BLaER1 (cell line): ENCODE measurements at regions not wholly inside any gene's neighbourhood (a gene's known extent, or its start where the extent isn't known, plus 50 kb on each side); places are given as distances from the start of the nearest gene placed in this dataset.
"Not testable (repeated sequence)": the region's sequence is repeated elsewhere in the genome, so short reads cannot be mapped to it uniquely, and the experiment has no call there.

ENCODE experiments used
- H3K27ac ChIP-seq: shearing (Covaris generic); formaldehyde crosslinking; 2 replicates; pipeline ENCODE4 v1.8.1; 2022
- H3K27me3 ChIP-seq: shearing (Covaris generic); formaldehyde crosslinking; 2 replicates; pipeline ENCODE4 v1.8.1; 2022
- H3K36me3 ChIP-seq: shearing (Covaris generic); formaldehyde crosslinking; 2 replicates; pipeline ENCODE4 v1.8.1; 2022
- H3K4me1 ChIP-seq: shearing (Covaris generic); formaldehyde crosslinking; 2 replicates; pipeline ENCODE4 v1.8.1; 2022
- H3K4me2 ChIP-seq: shearing (Covaris generic); formaldehyde crosslinking; 2 replicates; pipeline ENCODE4 v1.8.1; 2022
- H3K4me3 ChIP-seq: shearing (Covaris generic); formaldehyde crosslinking; 2 replicates; pipeline ENCODE4 v1.8.1; 2022
- H3K9ac ChIP-seq: shearing (Covaris generic); formaldehyde crosslinking; 2 replicates; pipeline ENCODE4 v1.8.1; 2022
- H3K9me3 ChIP-seq: shearing (Covaris generic); formaldehyde crosslinking; 2 replicates; pipeline ENCODE4 v1.8.1; 2022
- H4K20me1 ChIP-seq: shearing (Covaris generic); formaldehyde crosslinking; 2 replicates; pipeline ENCODE4 v1.8.1; 2022
- Cebpa-rat ChIP-seq: shearing (Covaris generic); IDR thresholded peaks from 2 replicates; pipeline ENCODE4 v1.8.1; 2022

DNA sequence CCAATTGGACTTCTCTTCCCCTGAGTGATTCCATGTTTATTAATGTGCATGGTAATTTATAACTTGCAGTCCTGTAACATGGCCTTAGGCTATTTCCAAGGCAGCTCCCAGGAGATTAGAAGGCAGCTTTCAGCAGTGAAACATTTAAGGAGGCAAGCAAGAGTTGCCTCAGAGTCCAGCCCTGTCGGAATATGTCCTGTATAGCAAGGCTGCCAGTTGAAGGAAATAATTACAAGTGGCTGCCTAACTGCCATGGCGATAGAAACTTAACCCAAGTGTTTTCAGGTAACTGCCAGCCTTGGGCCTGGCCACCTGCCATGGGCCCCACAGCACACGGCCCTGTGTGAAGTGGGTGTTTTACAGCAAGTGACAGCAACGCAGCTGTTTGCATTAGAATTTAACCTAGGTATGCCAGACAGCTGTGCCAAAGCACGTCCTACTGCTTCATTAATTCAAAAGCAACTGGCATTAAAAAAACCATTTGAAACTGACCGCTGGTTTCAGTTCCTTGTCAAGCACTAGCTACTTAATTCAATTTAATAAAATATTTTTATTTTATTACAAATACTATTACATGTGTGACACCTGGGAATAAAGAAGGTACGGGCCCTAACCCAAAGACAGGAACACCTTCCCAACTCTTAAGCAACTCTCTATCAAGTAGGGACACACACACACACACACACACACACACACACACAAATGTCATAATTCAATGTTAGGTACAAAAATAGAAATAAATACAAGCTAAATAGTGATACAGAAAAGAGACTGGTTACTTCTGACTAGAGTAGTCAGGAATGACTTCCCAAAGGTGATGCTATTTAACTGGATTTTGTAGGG is 151.8 kb upstream of the HEY2 start:
- no peak for TF ChIP-seq Cebpa-rat
- H3K9me3 ChIP-seq: no peaks in the 10 kb centered on the region
- no peaks in the 10 kb centered on the region for H3K36me3 ChIP-seq
- no peak overlapping the region for H3K9ac ChIP-seq
- no peaks in the 10 kb centered on the region for H4K20me1 ChIP-seq
- H3K4me3 ChIP-seq: no peak overlapping the region
- H3K4me1 ChIP-seq: no peaks in the 10 kb centered on the region
- no peak overlapping the region for H3K4me2 ChIP-seq
- H3K27ac ChIP-seq: no peak overlapping the region
- no peaks in the 10 kb centered on the region for H3K27me3 ChIP-seq

DNA sequence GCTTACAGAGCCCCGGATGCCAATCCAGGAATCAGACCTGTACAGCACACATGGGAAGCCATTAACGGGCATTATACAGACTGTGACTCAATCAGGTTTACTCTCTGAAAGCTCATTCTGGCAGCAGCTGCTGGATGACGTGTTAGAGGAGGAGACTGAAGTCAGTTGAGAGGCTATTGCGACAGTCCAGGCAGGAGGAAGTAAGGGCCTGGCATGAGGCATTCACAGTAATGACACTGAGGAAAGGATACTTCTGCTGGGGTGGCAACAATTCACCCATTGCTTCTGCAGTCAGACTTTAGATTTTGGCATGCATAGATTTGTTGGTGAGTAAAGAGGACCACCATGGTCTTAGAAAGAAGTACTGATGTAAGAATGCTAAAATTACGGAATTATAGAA is 151.0 kb upstream of the HEY2 start:
- Histone ChIP-seq H3K4me2 (no peak overlapping the region), H3K4me3 (no peak overlapping the region)

DNA sequence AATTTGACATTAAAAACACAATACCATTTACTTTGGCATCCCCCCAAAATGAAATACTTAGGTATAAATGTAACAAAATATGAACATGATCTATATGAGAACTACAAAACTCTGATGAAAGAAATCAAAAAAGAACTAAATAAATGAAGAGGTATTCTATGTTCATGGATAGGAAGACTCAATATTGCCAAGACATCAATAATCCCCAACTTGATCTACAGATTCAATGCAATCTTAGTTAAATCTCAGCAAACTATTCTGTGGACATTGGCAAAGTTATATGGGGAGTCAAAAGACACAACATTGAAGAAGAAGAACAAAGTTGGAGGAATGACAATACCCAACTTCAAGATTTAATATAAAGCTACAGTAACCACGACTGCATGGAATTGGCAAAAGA is 145.2 kb upstream of the HEY2 start:
- Histone ChIP-seq H3K27ac (no peak overlapping the region), H4K20me1 (no peaks in the 10 kb centered on the region), H3K27me3 (no peaks in the 10 kb centered on the region), H3K4me1 (no peaks in the 10 kb centered on the region), H3K4me3 (no peak overlapping the region), H3K9me3 (no peaks in the 10 kb centered on the region), H3K9ac (no peak overlapping the region), H3K4me2 (no peak overlapping the region), H3K36me3 (no peaks in the 10 kb centered on the region)
- no peak for TF ChIP-seq Cebpa-rat

More for the DNA sequence above, 151.0 kb upstream of the HEY2 start:
- Histone ChIP-seq H3K4me1 (no peaks in the 10 kb centered on the region), H3K9me3 (no peaks in the 10 kb centered on the region), H4K20me1 (no peaks in the 10 kb centered on the region), H3K27ac (no peak overlapping the region), H3K27me3 (no peaks in the 10 kb centered on the region), H3K36me3 (no peaks in the 10 kb centered on the region), H3K9ac (no peak overlapping the region)
- no peak for TF ChIP-seq Cebpa-rat

DNA sequence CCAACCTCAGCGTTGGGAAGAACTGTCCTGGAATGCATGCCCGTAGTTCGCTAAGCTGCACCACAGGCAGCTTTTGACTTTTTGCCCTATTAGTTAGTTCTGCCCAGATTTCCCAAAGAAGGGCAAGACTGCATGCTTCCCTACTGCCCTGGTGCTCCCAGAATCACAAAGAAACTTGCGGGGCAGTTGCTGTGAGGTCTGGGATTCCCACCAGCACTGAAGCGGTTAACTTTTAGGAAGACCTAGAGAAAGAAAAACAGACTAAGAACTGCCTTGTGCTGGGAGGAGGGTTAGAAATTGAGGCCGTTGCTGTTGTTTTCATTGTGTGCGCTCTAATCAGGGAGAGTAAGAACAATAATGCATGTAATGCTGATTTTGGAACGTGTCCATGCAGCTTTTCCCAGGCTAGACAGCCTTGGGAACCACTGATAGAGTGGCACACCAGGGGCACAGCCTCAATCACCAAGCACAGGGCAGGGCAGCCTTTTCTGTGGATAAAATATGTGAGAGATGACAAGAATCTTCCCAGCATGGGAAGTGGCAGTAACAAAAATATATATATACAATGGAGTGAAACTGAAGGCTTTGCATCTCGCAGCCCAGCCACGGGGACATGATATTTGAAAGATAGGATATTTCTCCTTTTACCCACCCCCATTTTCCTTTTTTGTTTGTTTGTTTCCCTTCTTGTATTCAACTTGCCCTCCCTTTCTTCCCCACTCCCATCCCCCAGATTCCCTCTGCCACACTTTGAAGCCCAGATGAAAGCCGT is 137.7 kb upstream of the HEY2 start:
- no peak overlapping the region for H3K27ac ChIP-seq
- no peaks in the 10 kb centered on the region for H3K36me3 ChIP-seq
- H3K9ac ChIP-seq: no peak overlapping the region
- H3K4me3 ChIP-seq: no peak overlapping the region
- no peaks in the 10 kb centered on the region for H4K20me1 ChIP-seq
- H3K9me3 ChIP-seq: no peaks in the 10 kb centered on the region; the same call in 1 of the 2 replicates
- no peaks in the 10 kb centered on the region for H3K4me1 ChIP-seq
- no peak overlapping the region for H3K4me2 ChIP-seq
- H3K27me3 ChIP-seq: no peaks in the 10 kb centered on the region
- TF ChIP-seq Cebpa-rat: no peak

DNA sequence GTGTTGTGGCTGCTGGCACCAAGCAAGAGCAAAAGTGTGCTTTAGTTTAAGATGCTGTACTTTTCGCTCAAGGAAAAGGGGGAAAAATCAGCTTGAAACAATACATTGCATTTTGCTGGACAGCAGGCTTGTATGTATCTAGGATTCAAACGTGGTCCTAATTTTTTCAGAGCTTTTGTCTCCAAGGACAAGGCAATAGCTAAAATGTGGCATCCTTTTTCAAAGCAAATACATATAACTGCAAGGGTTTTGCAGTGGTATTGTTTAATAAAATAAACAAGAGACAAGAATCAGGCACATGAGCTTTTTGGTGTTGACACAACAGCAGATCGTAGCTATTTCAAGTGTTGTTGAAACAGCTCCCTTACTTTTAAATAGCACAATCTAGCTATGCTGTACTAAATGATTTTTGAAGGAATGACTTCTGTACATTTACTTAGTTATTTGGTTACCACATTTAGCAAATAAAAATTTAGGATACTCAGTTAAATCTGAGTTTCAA is 137.0 kb upstream of the HEY2 start:
- Histone ChIP-seq H3K4me3 (no peak overlapping the region), H3K27ac (no peak overlapping the region), H3K4me1 (no peaks in the 10 kb centered on the region), H3K9me3 (no peaks in the 10 kb centered on the region; the same call in 1 of the 2 replicates), H3K4me2 (no peak overlapping the region), H3K27me3 (no peaks in the 10 kb centered on the region), H3K9ac (no peak overlapping the region), H3K36me3 (no peaks in the 10 kb centered on the region), H4K20me1 (no peaks in the 10 kb centered on the region)
- no peak for TF ChIP-seq Cebpa-rat

DNA sequence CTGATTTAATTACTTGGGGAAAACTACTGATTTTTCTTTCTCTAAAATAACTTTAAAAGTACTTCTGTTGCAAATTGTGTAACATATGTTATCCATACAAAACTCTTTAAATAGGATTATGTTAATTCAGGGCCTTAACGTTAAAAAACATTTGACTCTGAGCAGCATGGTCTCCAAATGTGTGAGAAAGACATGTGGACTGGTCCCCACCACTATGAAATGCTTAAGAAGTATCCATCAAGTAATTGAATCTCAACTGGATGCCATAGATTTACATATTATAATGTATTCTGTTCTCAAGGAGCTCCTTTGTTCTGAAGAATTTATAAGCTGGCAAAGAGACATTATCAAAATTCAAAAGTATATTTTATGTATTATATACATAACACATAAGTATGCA is 130.8 kb upstream of the HEY2 start:
- no peak for TF ChIP-seq Cebpa-rat
- no peaks in the 10 kb centered on the region for H3K9me3 ChIP-seq
- no peak overlapping the region for H3K4me2 ChIP-seq
- no peak overlapping the region for H3K9ac ChIP-seq
- H4K20me1 ChIP-seq: no peaks in the 10 kb centered on the region
- H3K36me3 ChIP-seq: no peaks in the 10 kb centered on the region
- H3K27me3 ChIP-seq: no peaks in the 10 kb centered on the region
- H3K27ac ChIP-seq: no peak overlapping the region
- H3K4me1 ChIP-seq: no peaks in the 10 kb centered on the region
- no peak overlapping the region for H3K4me3 ChIP-seq

DNA sequence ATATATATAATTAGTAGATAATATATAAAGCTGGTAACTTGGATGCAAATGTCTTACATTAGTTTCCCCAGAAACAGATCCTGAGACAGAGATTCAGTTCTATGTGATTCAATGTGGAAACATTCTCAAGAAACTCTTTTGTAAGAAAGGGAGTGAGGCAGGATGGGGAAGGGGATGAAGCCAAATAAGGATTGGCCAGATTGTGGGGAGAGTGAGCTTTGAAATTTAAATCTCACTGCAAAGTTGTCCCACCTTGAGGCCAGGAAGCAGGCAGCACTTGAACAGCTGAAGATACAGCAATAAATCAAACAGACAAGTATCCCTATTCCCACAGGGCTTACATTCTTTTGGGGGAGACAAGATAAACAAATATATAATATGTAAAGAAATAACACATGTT is 126.3 kb upstream of the HEY2 start:
- no peak overlapping the region for H3K4me2 ChIP-seq
- H3K9ac ChIP-seq: no peak overlapping the region
- H3K27me3 ChIP-seq: no peaks in the 10 kb centered on the region
- no peaks in the 10 kb centered on the region for H3K9me3 ChIP-seq
- TF ChIP-seq Cebpa-rat: no peak
- no peaks in the 10 kb centered on the region for H3K36me3 ChIP-seq
- H3K4me3 ChIP-seq: no peak overlapping the region
- H3K4me1 ChIP-seq: no peaks in the 10 kb centered on the region
- H4K20me1 ChIP-seq: no peaks in the 10 kb centered on the region
- H3K27ac ChIP-seq: no peak overlapping the region

DNA sequence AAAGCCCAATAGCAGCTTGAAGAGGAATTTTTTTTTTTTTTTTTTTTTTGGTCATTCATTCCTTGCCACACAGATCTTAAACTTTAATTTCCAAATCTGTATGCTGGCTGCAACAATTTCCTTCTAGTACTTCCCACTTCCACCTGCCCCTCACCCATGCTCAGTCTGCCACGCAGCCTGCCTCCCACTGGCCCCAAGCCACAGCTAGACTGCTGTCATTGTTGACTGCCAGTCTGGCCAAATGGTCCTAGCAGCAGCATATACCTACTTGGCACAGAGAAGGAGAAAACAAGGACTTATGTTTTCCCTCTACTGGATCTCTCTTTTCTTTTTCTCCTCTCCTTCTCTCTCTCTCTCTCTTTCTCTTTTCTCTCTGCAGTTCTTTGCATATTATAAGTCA is 118.3 kb upstream of the HEY2 start:
- no peak for TF ChIP-seq Cebpa-rat
- H3K27ac ChIP-seq: no peak overlapping the region
- no peak overlapping the region for H3K4me2 ChIP-seq
- H3K36me3 ChIP-seq: no peaks in the 10 kb centered on the region
- H3K4me3 ChIP-seq: no peak overlapping the region
- H3K9ac ChIP-seq: no peak overlapping the region
- no peaks in the 10 kb centered on the region for H3K27me3 ChIP-seq
- no peaks in the 10 kb centered on the region for H3K4me1 ChIP-seq
- no peaks in the 10 kb centered on the region for H3K9me3 ChIP-seq
- H4K20me1 ChIP-seq: no peaks in the 10 kb centered on the region

DNA sequence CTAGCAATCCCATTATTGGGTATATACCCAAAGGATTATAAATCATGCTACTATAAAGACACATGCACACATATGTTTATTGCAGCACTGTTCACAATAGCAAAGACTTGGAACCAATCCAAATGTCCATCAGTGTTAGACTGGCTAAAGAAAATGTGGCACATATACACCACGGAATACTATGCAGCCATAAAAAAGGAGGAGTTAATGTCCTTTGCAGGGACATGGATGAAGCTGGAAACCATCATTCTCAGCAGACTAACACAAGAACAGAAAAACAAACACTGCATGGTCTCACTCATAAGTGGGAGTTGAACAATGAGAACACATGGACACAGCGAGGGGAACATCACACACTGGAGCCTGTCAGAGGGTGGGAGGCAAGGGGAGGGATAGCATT is 113.4 kb upstream of the HEY2 start:
- H3K9me3 ChIP-seq, H3K4me3 ChIP-seq, H3K4me1 ChIP-seq, H3K27ac ChIP-seq, H3K27me3 ChIP-seq, H3K36me3 ChIP-seq, H4K20me1 ChIP-seq, H3K9ac ChIP-seq, H3K4me2 ChIP-seq: not testable (repeated sequence)

DNA sequence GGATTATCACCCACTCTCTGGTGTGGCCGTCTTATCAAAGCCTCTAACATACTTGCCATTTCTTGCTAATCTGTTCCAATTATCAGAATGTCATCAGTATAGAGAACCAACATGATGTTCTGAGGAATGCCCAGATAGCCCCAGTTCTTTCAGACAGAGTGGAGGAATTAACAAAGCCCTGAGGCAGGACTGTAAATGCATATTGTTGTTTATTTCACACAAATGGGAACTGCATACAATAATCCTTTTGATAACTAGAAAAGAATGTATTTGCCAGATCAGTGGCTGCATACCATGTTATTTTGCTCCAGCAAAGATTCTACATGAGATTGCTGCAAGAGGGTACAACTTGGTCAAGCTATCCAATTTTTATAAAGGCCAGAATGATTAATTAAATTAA is 112.8 kb upstream of the HEY2 start:
- Histone ChIP-seq H4K20me1 (no peaks in the 10 kb centered on the region), H3K9me3 (no peaks in the 10 kb centered on the region), H3K36me3 (no peaks in the 10 kb centered on the region), H3K4me3 (no peak overlapping the region), H3K27ac (no peak overlapping the region), H3K4me2 (no peak overlapping the region), H3K4me1 (0 out of 2 replicates have a peak, but pooled peaks cover 7% of the 10 kb centered on the region), H3K9ac (no peak overlapping the region), H3K27me3 (no peaks in the 10 kb centered on the region)
- TF ChIP-seq Cebpa-rat: no peak
